Dedifferentiated amniotic fluid mesenchymal stem cell (primary cell): ENCODE measurements at regions not wholly inside any gene's neighbourhood (a gene's known extent, or its start where the extent isn't known, plus 50 kb on each side); places are given as distances from the start of the nearest gene placed in this dataset.
A peak's percentile ranks its signal among the peaks of the same experiment; 100 is the strongest.
"Not testable (repeated sequence)": the region's sequence is repeated elsewhere in the genome, so short reads cannot be mapped to it uniquely, and the experiment has no call there.

Experiments used
- DNase-seq: peaks from one replicate; pipeline ENCODE4 v3.0.0-alpha.2; 2016; ENCODE audit errors: extremely low spot score

DNA sequence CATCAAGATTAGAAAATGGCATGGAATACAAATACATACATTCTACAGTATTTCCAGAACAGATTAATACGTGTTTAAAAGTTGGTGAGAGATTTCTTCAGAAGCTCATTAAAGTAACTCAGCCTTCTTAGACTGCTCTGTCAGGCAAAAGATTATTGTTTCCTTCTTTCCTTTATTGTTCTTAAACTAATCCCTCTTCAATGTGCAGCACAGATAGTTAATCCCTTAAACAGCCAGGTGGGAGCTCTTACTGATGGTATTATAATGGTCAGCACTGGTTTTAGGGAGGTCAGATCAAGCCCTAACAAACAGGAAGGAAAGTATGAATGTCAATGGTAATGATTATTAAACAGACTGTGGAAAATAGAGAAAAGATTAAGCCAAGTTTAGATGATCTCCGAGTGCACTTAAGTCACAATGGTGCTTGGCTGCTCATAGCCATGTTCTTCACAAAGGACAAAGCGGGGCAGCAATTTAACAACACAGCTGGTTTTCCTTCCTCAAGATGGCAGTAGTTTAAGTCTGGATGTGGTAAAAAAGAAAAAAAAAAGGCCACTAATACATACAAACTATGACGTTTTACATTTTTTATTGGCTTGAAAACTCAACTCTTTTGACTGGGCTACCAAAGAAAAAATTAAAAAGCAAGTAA lies 992.6 kb downstream of the PCDH9 start:
- DNase-seq = no peak

DNA sequence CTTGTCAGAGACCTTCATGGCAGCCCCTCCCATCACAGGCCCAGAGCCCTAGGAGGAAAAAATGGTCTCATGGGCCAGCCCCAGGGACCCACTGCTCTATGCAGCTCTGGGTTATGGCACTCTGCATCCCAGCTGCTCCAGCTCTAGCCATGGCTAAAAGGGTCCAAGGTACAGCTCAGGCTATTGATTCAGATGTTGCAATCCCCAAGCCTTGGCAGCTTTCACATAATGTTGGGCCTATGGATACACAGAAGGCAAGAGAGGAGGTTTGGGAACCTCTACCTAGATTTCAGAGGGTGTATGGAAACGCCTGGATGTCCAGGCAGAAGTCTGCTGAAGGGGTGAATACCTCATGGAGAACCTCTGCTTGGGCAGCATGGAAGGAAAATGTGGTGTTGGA lies 996.0 kb downstream of the PCDH9 start:
- no peak for DNase-seq

DNA sequence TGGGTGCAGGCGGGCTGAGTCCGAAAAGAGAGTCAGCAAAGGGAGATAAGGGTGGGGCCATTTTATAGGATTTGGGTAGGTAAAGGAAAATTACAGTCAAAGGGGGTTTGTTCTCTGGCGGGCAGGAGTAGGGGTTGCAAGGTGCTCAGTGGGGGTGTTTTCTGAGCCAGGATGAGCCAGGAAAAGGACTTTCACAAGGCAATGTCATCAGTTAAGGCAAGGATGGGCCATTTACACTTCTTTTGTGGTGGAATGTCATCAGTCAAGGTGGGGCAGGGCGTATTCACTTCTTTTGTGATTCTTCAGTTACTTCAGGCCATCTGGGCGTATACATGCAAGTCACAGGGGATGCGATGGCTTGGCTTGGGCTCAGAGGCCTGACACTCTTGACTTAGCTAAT lies 998.2 kb downstream of the PCDH9 start:
- DNase-seq = not testable (repeated sequence)

DNA sequence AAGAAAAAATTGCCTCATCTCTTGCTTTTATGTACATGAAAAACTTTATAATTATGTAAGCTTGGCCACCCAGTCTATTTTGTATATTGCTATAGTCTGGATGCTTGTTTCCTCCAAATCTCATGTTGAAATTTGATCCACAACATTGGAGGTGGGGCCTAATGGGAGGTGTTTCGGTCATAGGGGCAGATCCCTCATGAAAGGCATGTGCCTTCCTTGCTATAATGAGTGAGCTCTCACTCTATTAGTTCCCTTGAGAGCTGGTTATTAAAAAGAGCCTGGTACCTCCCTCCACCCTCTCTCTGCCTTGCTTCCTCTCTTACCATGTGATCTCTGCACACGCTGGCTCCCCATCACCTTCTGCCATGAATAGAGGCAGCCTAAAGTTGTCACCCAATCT lies 1005.1 kb downstream of the PCDH9 start:
- DNase-seq = no peak

DNA sequence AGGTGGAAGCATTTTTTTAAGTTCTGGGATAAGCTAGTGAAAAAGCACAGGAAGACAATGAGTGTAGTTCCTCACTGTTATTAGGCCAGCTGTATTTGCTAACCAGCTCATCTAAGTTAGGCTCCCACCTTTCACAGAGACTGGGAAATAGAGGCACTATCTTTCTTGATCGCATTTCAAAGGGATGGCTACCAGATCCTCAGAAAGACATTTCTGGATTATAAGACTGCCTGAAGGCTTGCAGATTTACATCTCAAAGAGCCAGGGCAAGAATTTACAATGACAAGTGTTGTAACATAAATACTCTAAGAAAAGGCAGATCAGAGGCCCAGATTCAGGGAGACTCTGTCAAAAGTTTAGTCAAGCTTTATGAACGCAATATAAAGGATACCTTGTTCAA lies 1005.5 kb downstream of the PCDH9 start:
- no peak for DNase-seq

DNA sequence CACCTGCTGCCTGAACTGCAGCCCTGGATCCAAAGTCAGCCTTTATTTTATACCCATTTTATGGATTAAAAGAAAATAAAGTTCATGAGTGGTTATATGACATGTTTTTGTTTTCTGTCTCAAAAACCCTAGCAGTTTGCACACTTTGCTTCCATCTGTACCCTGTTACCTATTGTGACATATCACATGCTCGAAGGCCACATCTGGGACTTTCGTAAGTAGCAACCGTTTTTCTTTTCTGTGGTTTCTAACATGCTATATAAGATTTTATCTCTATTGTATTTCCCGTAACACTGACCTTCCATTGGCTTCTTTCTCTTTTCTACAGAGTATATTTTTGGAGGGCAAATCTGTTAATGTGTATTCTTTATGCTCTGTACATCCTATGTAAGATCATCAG lies 1007.2 kb downstream of the PCDH9 start:
- DNase-seq = no peak

DNA sequence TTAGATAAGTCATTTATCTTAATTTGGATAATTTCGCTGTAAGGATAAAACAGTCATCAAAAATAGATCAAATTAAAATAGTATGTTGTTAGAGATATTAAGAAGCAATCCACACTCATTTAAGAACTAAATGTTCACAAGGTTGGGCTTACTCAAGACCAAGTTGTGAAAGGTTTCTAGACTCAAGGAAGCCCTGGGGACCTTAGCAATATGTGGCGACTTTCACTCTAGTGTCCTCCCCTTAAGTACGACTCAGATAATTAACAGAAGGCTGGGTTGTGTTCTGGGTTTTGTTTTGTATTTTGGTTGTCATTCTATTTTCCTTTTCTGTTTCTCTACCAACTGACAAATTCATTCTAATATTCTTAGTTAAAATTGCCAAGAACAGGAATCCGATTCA lies 1008.0 kb downstream of the PCDH9 start:
- no peak for DNase-seq

DNA sequence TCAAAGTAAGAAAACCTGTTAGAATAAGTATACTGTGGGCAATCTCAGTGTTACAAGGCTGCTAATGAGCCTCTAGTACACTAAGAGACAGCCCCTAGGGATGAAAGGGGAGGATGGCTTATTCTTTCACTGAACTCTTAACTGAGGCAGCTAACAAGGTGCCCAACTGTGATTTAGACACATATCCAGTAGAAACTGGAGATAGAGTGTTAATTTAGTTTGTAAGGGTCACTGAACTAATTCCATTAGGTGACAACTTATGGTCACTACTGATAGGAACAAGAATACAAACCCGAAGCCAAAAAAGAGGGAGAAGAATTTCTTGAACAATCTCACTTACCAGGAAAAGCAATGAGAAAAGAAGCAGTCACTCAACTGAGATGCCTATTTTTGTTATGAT lies 1010.6 kb downstream of the PCDH9 start:
- DNase-seq = no peak

DNA sequence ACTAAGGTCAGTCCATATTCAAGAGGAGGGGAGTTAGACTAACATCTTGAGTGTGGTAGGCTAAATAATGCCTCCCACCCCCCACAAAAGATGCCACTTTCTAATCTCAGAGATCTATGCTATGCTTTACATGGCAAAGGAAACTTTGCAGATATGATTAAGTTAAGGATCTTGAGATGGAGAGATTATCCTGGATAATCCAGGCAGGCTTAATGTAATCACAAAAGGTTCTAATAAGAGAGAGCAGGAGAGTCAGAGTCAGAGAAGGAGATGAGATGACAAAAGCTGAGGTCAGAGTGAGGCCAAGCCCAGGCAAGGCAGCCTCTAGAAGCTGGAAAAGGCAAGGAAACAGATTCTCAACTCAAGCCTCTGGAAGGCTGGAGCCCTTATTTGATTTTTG lies 1011.6 kb downstream of the PCDH9 start:
- no peak for DNase-seq

DNA sequence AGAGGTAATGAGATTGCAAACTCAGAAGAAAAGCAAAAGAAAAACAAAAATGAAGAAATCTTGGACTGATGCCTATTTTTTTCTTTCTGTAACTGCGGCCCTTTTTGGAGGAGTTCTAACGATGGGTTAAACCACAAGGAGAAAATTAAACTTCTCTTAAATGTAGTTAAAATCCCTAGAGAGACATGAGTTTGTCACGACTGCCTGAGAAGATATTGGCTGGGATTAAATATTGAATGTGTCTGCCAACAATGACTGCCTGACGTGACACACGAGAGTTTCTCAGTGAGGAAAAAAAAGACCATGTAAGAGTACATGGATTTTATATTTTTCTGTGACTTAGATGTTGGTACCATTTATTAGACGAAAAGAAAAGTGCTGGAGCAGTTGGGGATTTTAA lies 1013.4 kb downstream of the PCDH9 start:
- DNase-seq = no peak

DNA sequence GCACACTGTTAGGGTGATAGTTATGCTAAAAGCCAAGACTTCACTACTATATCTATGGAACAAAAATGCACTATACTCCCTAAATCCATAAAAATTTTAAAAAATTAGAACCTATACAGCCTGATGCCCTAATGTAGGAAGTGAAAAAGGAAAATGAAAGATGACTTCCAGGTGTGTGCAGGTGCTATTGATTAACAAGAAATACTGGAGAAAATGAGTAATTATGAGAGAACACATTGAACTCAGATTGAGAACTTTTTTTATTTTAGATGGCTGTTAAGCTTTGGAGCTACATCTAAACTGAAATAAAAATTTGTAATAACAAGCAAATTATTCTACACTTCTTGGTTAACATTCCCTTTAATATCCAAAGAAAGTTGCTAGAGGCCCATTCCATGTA lies 1015.7 kb downstream of the PCDH9 start:
- no peak for DNase-seq

DNA sequence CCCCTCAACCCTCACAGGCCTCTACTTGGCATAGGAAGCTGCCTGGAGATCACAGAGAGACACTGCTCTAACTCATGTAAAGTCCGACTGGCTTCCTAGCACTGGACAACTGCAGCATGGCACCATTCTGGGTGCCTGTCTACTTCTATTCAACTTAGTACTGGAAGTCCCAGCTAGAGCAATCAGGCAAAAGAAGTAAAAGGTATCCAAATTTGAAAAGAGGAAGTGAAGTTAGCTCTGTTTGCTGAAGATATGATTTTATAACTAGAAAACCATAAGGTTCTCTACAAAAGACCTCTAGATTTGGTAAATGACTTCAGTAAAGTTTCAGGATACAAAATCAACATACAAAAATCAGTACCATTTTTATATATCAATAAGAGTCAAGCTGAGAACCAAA lies 1017.6 kb downstream of the PCDH9 start:
- no peak for DNase-seq

DNA sequence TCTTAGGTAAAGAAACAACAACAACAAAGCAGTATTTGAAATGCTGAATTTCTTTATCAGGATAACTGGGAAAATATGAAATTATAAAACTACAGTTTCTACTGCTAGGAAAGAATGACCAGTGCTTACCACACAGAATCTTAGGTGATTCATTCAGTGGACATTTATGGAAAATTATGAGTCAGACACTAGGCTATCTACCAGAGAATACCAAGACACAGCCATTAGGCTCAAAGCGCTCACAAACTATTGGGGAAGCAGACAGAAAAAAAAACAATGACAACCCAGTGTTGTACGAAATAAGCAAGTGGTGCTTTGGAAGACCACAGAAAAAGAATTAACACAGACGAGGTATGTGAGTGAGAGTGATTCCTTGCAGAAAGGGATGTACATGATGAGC lies 1019.5 kb downstream of the PCDH9 start:
- DNase-seq = peak; percentile 92

DNA sequence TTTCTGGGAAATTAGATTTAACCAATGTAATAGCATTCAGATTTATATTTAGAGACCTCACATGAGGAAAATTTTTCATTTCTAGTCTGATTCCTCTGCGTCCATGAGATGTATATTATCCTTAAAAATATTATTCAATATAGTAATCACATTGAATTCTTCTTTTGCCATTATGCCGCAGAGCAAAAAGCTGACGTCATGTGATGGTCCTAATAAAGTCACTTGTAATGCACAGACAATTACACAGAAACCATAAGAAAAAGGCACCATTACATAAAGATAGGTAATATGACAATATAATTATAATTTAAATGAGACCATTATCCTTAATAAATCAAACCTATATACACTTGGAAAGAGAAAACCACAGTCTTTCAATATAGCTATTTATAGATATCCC lies 1021.5 kb downstream of the PCDH9 start:
- DNase-seq = no peak

DNA sequence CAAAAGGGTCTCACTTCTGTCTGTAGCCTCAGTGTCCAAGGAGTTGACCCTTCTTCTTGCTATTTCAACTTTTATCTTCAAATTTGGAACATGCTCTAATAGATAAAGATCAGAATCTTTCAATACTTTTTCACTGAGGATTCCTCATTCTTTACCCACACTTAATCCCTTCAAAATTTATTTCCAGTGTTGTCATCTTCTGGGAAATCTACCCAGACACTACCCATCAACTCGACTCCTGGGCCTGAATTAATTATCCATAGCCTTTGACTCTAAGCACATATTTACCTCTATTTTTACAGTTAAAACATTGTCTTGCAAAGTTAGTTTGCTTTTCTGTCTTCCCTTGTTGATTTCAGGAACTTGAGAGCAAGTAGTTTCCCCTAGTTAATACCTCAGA lies 1022.5 kb downstream of the PCDH9 start:
- DNase-seq = no peak

DNA sequence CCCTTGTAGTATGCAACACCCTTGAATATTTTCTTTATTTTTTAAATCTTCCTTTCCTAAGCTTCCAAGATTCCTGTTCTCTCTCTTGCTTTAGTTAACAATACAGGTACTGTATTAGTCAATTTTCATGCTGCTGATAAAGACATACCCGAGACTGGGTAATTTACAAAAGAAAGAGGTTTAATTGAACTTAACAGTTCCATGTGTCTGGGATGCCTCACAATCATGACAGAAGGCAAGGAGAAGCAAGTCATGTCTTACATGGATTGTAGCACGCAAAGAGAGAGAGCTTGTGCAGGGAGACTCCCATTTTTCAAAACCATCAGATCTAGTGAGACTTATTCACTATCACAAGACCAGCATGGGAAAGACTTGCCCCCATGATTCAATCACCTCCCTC lies 1024.3 kb downstream of the PCDH9 start:
- DNase-seq = no peak

DNA sequence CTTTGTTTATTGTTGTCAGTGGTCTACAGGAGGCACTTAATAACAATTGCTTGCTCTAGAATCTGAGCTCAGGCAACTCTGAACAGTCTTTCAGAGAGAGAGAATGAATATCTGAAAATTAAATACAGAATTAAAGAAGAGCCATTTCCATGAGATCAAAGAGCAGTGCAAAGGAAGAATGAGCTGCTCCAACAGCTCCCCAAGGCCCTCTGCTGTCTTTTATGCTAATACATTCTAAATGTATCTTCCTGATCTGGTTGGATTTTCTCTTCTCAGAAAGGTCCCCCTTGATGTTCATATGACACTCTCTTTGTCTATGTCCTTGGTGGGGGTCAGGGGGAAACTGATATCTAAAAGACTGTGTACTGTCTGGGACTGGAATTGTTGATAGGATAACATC lies 1029.6 kb downstream of the PCDH9 start:
- DNase-seq = no peak

DNA sequence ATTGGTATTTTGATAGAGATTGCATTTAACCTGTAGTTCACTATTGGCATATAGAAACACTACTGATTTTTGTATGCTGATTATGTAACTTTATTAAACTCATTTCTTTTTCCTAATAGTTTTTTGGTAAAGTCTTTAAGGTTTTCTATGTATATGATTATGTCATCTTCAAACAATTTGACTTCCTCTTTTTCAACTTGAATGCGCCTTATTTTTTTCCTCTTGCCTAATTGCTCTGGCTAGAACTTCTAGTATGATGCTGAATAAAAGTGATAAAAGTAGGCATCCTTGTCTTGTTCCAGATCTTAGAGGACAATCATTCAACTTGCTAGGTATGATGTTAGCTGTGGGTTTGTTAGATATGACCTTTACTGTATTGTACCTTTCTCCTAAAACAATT lies 1034.9 kb downstream of the PCDH9 start:
- DNase-seq = no peak

DNA sequence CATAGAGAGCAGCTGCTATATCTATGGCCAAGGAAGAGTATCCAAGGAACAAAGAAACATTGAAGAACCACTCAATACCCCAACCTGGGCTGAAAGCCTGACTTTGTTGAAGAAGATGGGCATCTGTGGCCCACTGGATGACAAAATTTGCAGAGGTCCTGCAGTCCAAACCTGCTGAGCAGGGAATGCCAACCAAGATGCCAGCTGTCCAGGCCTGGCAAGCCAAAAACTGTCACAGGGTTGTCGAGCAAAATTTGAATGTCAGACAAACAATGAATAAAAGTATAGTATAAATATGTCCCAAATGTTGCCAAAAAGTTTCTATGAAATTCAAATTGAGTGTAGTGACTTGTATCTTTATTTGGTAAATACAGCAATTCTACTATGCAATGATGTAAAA lies 1040.2 kb downstream of the PCDH9 start:
- no peak for DNase-seq

DNA sequence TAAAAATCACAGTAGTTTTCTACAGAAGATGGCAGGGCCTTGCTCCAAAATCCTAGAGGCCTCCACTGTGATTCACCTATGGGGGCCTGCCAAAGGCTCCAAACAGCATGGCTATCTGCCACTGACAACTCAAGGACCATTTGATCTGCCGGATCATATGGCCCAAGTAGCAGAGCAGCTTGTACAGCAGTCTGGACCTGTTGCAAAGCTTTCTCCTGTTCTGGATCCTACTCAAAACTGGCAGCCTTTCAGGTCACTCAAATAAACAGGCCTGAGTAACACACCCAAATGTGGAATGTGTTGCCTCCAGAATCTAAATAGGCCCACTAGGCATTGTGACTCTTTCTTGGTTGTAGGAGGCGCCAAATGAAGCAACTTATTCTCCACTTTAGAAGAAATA lies 1049.3 kb downstream of the PCDH9 start:
- no peak for DNase-seq

DNA sequence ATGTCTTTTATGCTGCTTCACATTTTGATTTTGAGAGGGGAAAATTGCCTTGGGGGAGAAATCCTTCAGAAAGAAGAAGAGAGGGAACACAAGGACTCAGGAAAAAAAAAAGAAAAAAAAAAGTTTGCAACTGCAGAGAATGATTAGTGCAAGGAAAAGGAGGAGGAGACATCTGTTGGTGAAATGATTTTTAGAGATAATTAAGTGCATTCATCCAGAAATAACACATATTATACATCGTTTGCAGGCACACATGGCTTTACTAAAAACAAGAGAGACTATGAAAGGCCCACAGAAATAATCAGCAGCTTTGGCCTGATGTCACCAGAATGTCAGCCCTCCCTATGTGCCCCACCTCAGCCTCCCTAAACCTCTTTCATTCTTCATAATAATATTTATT lies 1058.2 kb downstream of the PCDH9 start:
- DNase-seq = no peak

DNA sequence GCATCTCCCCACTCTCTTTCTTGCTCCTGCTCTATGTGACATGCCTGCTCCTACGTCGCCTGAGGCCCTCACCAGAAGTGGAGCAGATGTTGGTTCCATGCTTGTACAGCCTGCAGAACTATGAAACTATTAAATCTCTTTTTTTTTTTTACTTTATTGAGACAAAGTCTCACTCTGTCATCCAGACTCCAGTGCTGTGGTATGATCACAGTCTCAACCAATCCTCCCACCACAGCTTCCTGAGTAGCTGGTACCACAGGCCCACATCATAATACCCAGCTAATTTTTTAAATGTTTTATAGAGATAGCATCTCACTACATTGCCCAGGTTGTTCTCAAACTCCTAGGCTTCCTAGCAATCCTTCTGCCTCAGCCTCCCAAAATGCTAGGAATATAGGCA lies 1067.7 kb downstream of the PCDH9 start:
- no peak for DNase-seq

DNA sequence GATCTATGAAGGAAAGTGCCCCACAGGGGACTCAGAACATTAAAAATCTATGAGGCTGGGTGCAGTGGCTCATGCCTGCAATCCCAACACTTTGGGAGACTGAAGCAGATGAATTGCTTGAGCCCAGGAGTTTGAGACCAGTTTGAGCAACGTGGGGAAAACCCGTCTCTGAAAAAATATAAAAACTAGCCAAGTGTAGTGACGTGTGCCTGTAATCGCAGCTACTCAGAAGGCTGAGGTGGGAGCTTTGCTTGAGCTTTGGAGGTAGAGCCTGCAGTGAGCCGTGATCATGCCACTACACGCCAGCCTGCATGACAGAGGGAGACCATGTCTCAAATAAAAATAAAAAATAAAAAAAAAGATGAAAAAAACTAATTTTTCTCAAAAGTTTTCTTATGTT lies 1070.6 kb downstream of the PCDH9 start:
- no peak for DNase-seq

DNA sequence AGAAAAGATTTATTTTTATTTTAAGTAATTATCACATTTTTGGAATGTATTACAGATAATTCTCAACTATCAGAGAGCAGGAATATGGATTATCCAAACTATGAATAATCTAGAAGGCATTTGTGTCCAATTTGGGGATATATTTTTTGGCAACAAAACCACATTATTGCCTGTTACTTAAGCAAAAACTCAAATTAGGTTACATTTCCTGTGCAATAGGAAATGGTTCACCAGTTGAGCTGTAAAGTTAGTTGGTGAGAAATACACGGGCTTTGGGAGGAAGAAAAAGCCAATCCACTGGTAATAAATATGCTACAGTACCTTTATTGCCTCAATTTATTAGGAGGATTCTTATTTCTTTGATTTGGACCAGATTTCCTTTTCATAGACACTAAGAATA lies 1075.2 kb downstream of the PCDH9 start:
- no peak for DNase-seq

DNA sequence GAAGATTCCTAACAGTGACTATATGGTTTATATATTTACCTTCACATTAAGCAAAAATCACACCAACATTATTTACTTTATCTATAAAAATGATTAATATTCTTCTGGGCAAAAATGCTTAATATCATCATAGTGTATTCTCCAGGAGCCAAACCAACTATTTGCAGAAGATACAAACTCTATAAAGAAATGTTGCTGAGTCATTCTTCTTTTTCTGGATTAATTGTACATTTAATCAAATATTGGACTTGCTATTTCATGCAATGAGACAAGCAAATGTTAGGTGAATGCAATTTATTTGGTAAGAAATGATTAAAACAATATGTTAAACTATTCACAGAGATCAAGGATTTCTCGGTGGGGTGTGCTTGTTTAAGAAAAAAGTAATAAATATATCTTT lies 1075.8 kb downstream of the PCDH9 start:
- no peak for DNase-seq
